ENCODE measurements at regions not wholly inside any gene's neighbourhood (a gene's known extent, or its start where the extent isn't known, plus 50 kb on each side); places are given as distances from the start of the nearest gene placed in this dataset.

DNA sequence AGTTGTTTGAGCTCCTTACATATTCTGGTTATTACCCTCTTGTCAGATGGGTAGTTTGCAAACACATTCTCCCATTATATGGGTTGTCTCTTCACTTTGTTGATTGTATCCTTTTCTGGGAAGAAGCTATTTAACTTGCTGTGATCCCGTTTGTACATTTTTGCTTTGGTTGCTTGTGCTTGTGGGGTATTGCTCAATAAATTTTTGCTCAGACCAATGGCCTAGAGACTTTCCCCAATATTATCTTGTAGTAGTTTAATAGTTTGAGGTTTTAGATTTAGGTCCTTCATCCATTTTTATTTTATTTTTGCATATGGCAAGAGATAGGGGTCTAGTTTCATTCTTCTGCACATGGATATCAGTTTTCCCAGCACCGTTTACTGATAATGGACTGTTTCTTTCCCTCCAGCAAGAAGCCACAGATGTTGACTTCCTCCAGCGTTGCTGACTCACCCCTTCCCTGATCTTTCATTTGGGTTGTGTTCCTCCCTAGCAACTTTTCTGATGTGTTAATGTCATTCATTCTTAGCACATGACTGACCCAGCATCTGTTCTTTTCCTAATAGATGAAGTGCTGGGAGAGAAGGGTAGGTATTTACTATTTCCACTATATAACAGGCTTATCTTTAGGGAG, 166.7 kb upstream of the SGO1 start:
- TF ChIP-seq ZNF114 (CRISPR knock-in tag; IDR thresholded peaks at IDR 0.05), result no peak
- TF ChIP-seq, protein P1, sequence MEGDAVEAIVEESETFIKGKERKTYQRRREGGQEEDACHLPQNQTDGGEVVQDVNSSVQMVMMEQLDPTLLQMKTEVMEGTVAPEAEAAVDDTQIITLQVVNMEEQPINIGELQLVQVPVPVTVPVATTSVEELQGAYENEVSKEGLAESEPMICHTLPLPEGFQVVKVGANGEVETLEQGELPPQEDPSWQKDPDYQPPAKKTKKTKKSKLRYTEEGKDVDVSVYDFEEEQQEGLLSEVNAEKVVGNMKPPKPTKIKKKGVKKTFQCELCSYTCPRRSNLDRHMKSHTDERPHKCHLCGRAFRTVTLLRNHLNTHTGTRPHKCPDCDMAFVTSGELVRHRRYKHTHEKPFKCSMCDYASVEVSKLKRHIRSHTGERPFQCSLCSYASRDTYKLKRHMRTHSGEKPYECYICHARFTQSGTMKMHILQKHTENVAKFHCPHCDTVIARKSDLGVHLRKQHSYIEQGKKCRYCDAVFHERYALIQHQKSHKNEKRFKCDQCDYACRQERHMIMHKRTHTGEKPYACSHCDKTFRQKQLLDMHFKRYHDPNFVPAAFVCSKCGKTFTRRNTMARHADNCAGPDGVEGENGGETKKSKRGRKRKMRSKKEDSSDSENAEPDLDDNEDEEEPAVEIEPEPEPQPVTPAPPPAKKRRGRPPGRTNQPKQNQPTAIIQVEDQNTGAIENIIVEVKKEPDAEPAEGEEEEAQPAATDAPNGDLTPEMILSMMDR (conservative IDR thresholded peaks at IDR 0.05; ENCODE audit: low read depth in 2 of 2), result no peak
- no peak for TF ChIP-seq POLR2AphosphoS5 (IDR thresholded peaks at IDR 0.05; ENCODE audit: low read depth)
- no peak for TF ChIP-seq EZH2 (IDR thresholded peaks at IDR 0.05; ENCODE audit: low read depth, unreplicated experiment)
- no peak for TF ChIP-seq CREB1 (CRISPR knock-in tag; IDR thresholded peaks at IDR 0.05; ENCODE audit: low read depth)
- TF ChIP-seq, protein P2, sequence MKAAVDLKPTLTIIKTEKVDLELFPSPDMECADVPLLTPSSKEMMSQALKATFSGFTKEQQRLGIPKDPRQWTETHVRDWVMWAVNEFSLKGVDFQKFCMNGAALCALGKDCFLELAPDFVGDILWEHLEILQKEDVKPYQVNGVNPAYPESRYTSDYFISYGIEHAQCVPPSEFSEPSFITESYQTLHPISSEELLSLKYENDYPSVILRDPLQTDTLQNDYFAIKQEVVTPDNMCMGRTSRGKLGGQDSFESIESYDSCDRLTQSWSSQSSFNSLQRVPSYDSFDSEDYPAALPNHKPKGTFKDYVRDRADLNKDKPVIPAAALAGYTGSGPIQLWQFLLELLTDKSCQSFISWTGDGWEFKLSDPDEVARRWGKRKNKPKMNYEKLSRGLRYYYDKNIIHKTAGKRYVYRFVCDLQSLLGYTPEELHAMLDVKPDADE (IDR thresholded peaks at IDR 0.05), result no peak
- TF ChIP-seq JUNB (IDR thresholded peaks at IDR 0.05; ENCODE audit: unreplicated experiment), result no peak
- TF ChIP-seq ZNF331 (CRISPR knock-in tag; IDR thresholded peaks at IDR 0.05; ENCODE audit: low read depth), result no peak
- no peak for TF ChIP-seq EZH2phosphoT487 (IDR thresholded peaks at IDR 0.05; ENCODE audit: unreplicated experiment)
